Mesenchymal stem cell (in vitro differentiated cells and primary cell): ENCODE measurements at regions not wholly inside any gene's neighbourhood (a gene's known extent, or its start where the extent isn't known, plus 50 kb on each side); places are given as distances from the start of the nearest gene placed in this dataset.

Source experiments
- DNase-seq: peaks from one replicate; pipeline ENCODE4 v3.0.0-alpha.2; 2013
- H2AFZ ChIP-seq: one replicate; pipeline ENCODE4 v1.6.1; 2013; ENCODE audit warnings: low read depth, mild to moderate bottlenecking, control low read depth, inconsistent platforms, low read length, moderate library complexity
- H2AK5ac ChIP-seq: 2 replicates; pipeline ENCODE4 v1.6.1; 2013; ENCODE audit warnings: low read length, moderate library complexity, mild to moderate bottlenecking, inconsistent platforms; ENCODE audit not compliant: severe bottlenecking
- H2BK120ac ChIP-seq: one replicate; pipeline ENCODE4 v1.6.1; 2013; ENCODE audit warnings: low read depth, mild to moderate bottlenecking, inconsistent platforms, low read length, moderate library complexity
- H2BK12ac ChIP-seq, 2 experiments: one replicate each; pipeline ENCODE4 v1.6.1; 2013; ENCODE audit warnings: inconsistent platforms in 2 of 2, low read length in 2 of 2, mild to moderate bottlenecking in 2 of 2, moderate library complexity in 2 of 2, control low read depth in 1 of 2
- H2BK15ac ChIP-seq: one replicate; pipeline ENCODE4 v1.6.1; 2013; ENCODE audit warnings: mild to moderate bottlenecking, low read depth, inconsistent platforms; ENCODE audit not compliant: poor library complexity, severe bottlenecking
- H2BK5ac ChIP-seq: 2 replicates; pipeline ENCODE4 v1.6.1; 2013; ENCODE audit warnings: low read depth, mild to moderate bottlenecking, low read length, control low read depth, inconsistent platforms; ENCODE audit not compliant: poor library complexity, severe bottlenecking
- H3K14ac ChIP-seq, 2 experiments: one replicate each; pipeline ENCODE4 v1.6.1; 2013; ENCODE audit warnings: inconsistent platforms in 2 of 2, low read length in 2 of 2, control low read depth in 1 of 2, mild to moderate bottlenecking in 1 of 2, moderate library complexity in 1 of 2
- H3K18ac ChIP-seq, 2 experiments: one replicate each; pipeline ENCODE4 v1.6.1; 2013; ENCODE audit warnings: inconsistent platforms in 2 of 2, low read length in 2 of 2, control low read depth in 1 of 2, low read depth in 1 of 2, mild to moderate bottlenecking in 1 of 2
- H3K23ac ChIP-seq, 2 experiments: one replicate each; pipeline ENCODE4 v1.6.1; 2013; ENCODE audit warnings: inconsistent platforms in 2 of 2, low read length in 2 of 2, mild to moderate bottlenecking in 2 of 2, moderate library complexity in 2 of 2, control low read depth in 1 of 2
- H3K27ac ChIP-seq: 2 replicates; pipeline ENCODE4 v1.5.1; 2013; ENCODE audit warnings: mild to moderate bottlenecking, moderate library complexity, low read length, control low read depth, inconsistent platforms; ENCODE audit not compliant: poor library complexity, severe bottlenecking
- H3K27me3 ChIP-seq, 2 experiments: 2 replicates each; pipeline versions ENCODE4 v1.6.1 to v1.7.0; 2013; ENCODE audit warnings: low read length in 2 of 2, mild to moderate bottlenecking in 2 of 2, moderate library complexity in 2 of 2, control low read depth in 1 of 2, inconsistent platforms in 1 of 2; ENCODE audit not compliant: control insufficient read depth in 1 of 2, insufficient read depth in 1 of 2
- H3K36me3 ChIP-seq, 2 experiments: 2 replicates each; pipeline versions ENCODE4 v1.6.1 to v1.7.0; 2013; ENCODE audit warnings: low read length in 2 of 2, control low read depth in 1 of 2, inconsistent platforms in 1 of 2, low read depth in 1 of 2, mild to moderate bottlenecking in 1 of 2; ENCODE audit not compliant: insufficient read depth in 2 of 2, control insufficient read depth in 1 of 2
- H3K4ac ChIP-seq, 2 experiments: one replicate each; pipeline ENCODE4 v1.6.1; 2013; ENCODE audit warnings: inconsistent platforms in 2 of 2, low read length in 2 of 2, mild to moderate bottlenecking in 2 of 2, moderate library complexity in 2 of 2, control low read depth in 1 of 2, low read depth in 1 of 2
- H3K4me1 ChIP-seq: 2 replicates; pipeline ENCODE4 v1.6.1; 2013; ENCODE audit warnings: low read depth, low read length, control low read depth; ENCODE audit not compliant: control insufficient read depth, insufficient read depth
- H3K4me2 ChIP-seq: 2 replicates; pipeline ENCODE4 v1.6.1; 2013; ENCODE audit warnings: low read length, mild to moderate bottlenecking, inconsistent platforms; ENCODE audit not compliant: poor library complexity, severe bottlenecking
- H3K4me3 ChIP-seq, 2 experiments: 2 replicates each; pipeline versions ENCODE4 v1.5.1 to v1.7.0; 2013; ENCODE audit warnings: low read length in 2 of 2, mild to moderate bottlenecking in 2 of 2, control low read depth in 1 of 2, low read depth in 1 of 2; ENCODE audit not compliant: insufficient read depth in 1 of 2
- H3K79me1 ChIP-seq: replicated peaks from 2 replicates; pipeline ENCODE4 v1.6.1; 2013; ENCODE audit warnings: mild to moderate bottlenecking, control low read depth, low read length, inconsistent platforms; ENCODE audit not compliant: poor library complexity, severe bottlenecking
- H3K9ac ChIP-seq: 2 replicates; pipeline ENCODE4 v1.7.0; 2013; ENCODE audit warnings: mild to moderate bottlenecking, low read length, moderate library complexity
- H3K9me3 ChIP-seq: 2 replicates; pipeline ENCODE4 v1.7.0; 2013; ENCODE audit warnings: mild to moderate bottlenecking, low read length; ENCODE audit not compliant: control insufficient read depth
- H4K8ac ChIP-seq: one replicate; pipeline ENCODE4 v1.6.1; 2013; ENCODE audit warnings: inconsistent platforms, mild to moderate bottlenecking, low read length, moderate library complexity
- H4K91ac ChIP-seq: one replicate; pipeline ENCODE4 v1.6.1; 2013; ENCODE audit warnings: mild to moderate bottlenecking, low read length, inconsistent platforms
- WGBS: methylation state at CpG from one replicate; pipeline ENCODE4 v1.1.7; 2013; ENCODE audit warnings: mixed read lengths; 5-methylcytosine and 5-hydroxymethylcytosine counted together

DNA sequence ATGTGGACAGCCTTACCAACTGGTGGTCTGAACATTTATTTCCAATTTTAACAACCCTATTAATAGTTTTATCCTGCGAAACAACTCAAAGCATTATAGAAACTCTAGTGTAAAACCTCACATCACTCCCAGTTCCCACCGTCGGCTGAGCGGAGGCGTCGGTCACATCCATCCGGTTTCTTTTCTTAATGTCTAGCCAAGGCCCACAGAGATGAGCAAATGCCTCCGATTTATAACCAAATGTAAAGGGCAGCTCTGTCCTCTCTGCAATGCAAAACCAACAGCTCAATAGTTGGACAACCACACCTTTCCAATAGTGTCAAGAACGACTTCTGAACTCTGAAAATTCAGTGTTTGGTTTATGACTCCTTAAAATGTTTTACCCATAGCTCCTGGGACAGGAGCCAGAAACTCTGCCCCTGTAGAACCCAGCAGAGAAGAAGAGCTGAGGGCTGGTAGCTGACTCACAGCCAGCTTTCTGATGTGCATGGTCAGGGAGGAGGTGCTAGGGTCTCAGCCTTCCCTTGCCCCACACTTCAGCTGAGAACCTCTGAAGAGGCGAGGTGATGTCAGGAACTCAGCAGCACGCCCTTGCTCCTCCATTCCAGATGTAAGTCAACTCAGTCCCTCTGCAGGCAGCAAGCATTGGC, 90.2 kb upstream of the UQCRFS1 start:
- Histone ChIP-seq H4K8ac (no peak overlapping the region), H3K27me3 (peaks cover 0 to 21% of the 10 kb centered on the region in 2 experiments), H2BK5ac (no peak overlapping the region)

DNA sequence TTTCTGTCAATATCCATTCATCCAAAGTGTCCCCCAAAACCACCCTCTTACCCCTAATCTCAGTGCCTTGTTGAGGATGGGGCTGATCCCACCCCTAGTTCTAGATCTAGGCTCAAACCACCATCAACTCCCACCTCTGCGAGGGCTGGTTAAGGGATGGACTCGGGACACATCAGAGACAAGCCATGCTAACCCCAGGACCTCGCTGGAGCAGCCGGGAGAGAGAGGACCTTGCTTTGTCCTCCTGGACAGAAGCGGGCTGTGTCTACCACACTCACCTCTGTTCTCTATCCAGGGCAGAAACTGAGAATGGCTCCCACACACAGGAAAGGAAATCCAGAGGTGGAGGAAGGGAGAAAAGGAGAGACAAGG, 90.8 kb upstream of the UQCRFS1 start:
- Histone ChIP-seq H3K9ac (no peak overlapping the region), H3K18ac (no peak overlapping the region), H2AK5ac (no peak overlapping the region), H4K91ac (no peak overlapping the region), H3K4me2 (no peak overlapping the region), H3K4me1 (no peaks in the 10 kb centered on the region), H2BK12ac (no peak overlapping the region), H3K23ac (no peak overlapping the region), H3K79me1 (no peaks in the 10 kb centered on the region), H3K14ac (no peak overlapping the region), H2BK15ac (no peak overlapping the region), H3K27ac (no peak overlapping the region), H2BK120ac (no peak overlapping the region), H3K9me3 (no peaks in the 10 kb centered on the region), H3K4me3 (no peak overlapping the region), H2AFZ (no peak overlapping the region), H2BK5ac (no peak overlapping the region), H3K27me3 (peaks cover 0 to 21% of the 10 kb centered on the region in 2 experiments), H4K8ac (no peak overlapping the region), H3K4ac (no peak overlapping the region), H3K36me3 (no peaks in the 10 kb centered on the region)
- DNase-seq = no peak
- 68% methylated on average over 5 of the region's 5 CpGs for WGBS

More for the DNA sequence above, 90.2 kb upstream of the UQCRFS1 start:
- DNase-seq = no peak
- H4K91ac ChIP-seq = no peak overlapping the region
- no peaks in the 10 kb centered on the region for H3K9me3 ChIP-seq
- H2AFZ ChIP-seq = no peak overlapping the region
- H3K23ac ChIP-seq = no peak overlapping the region
- no peak overlapping the region for H2BK15ac ChIP-seq
- H2BK120ac ChIP-seq = no peak overlapping the region
- no peak overlapping the region for H3K4me3 ChIP-seq
- H3K36me3 ChIP-seq = no peaks in the 10 kb centered on the region
- H3K4me2 ChIP-seq = no peak overlapping the region
- WGBS = 80% methylated on average over 11 of the region's 11 CpGs
- no peak overlapping the region for H2AK5ac ChIP-seq
- H3K79me1 ChIP-seq = no peaks in the 10 kb centered on the region
- no peak overlapping the region for H3K18ac ChIP-seq
- H3K4ac ChIP-seq = no peak overlapping the region
- no peak overlapping the region for H2BK12ac ChIP-seq
- no peak overlapping the region for H3K9ac ChIP-seq
- no peak overlapping the region for H3K27ac ChIP-seq
- H3K4me1 ChIP-seq = no peaks in the 10 kb centered on the region
- no peak overlapping the region for H3K14ac ChIP-seq

DNA sequence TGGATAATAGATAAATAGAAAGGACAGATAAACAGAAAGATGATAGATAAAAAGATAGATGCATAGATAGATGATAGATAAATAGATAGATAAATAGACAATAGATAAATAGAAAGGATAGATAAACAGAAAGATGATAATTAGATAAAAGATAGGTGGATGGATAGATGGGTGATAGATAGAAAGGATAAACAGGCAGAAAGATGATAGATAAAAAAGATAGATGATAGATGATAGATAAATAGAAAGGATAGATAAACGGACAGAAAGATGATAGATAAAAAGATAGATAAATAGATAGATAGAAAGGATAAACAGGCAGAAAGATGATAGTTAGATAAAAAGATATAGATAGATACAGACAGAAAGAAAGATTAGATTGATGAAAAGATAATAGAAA, 92.3 kb upstream of the UQCRFS1 start:
- Histone ChIP-seq H2BK12ac (no peak overlapping the region), H3K9ac (no peak overlapping the region), H3K27me3 (peaks cover 0 to 25% of the 10 kb centered on the region in 2 experiments), H3K23ac (no peak overlapping the region), H2BK120ac (no peak overlapping the region), H4K8ac (no peak overlapping the region), H3K4me2 (no peak overlapping the region), H3K4me1 (no peaks in the 10 kb centered on the region), H3K14ac (no peak overlapping the region), H4K91ac (no peak overlapping the region), H2AFZ (no peak overlapping the region), H3K9me3 (no peaks in the 10 kb centered on the region), H2BK5ac (no peak overlapping the region), H3K18ac (no peak overlapping the region), H3K27ac (no peak overlapping the region), H3K36me3 (no peaks in the 10 kb centered on the region), H3K4me3 (no peak overlapping the region), H2BK15ac (no peak overlapping the region), H3K79me1 (no peaks in the 10 kb centered on the region), H2AK5ac (no peak overlapping the region), H3K4ac (no peak overlapping the region)
- 68% methylated on average over 1 of the region's 1 CpG for WGBS
- no peak for DNase-seq

DNA sequence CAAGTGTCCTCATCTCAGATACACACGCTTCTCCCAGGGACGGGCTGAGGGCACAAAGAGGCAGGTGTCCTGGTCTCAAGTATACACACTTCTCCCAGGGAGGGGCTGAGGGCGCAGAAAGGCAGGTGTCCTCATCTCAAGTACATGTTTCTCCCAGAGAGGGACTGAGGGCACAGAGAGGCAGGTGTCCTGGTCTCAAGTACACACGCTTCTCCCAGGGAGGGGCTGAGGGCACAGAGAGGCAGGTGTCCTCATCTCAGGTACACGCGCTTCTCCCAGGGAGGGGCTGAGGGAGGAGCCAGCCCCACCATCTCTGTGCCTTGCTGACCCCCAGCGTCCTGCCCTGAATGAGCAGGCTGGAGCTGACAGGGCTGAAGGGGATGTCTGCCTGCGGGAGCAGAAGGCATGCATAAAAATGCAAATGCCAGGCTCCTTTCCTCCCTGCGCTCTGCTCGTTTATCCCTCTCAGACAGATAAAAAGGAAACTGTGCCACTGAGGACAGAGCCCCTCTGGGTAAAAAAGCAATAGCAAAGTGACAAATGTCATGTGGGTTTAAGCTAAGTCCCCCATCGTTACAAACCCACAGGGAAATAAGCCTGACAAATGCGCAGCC, 96.1 kb upstream of the UQCRFS1 start:
- Histone ChIP-seq H3K9ac (no peak overlapping the region), H4K91ac (no peak overlapping the region), H2AFZ (no peak overlapping the region), H3K18ac (no peak overlapping the region), H2BK15ac (no peak overlapping the region), H2BK120ac (no peak overlapping the region), H3K36me3 (no peaks in the 10 kb centered on the region), H2BK12ac (no peak overlapping the region), H3K4me2 (no peak overlapping the region), H3K9me3 (no peaks in the 10 kb centered on the region), H3K4me1 (no peaks in the 10 kb centered on the region), H3K14ac (no peak overlapping the region), H2BK5ac (no peak overlapping the region), H3K27me3 (peaks cover 0 to 39% of the 10 kb centered on the region in 2 experiments), H2AK5ac (no peak overlapping the region), H3K79me1 (no peaks in the 10 kb centered on the region), H3K4ac (no peak overlapping the region), H3K4me3 (no peak overlapping the region), H4K8ac (no peak overlapping the region), H3K27ac (no peak overlapping the region), H3K23ac (no peak overlapping the region)
- 24% methylated on average over 10 of the region's 12 CpGs for WGBS
- no peak for DNase-seq
